HL-60/S4 treated with phorbol 12-myristate 13-acetate at 8.2 ng/mL for 4 days and 3 days (cell line): ENCODE measurements at regions not wholly inside any gene's neighbourhood (a gene's known extent, or its start where the extent isn't known, plus 50 kb on each side); places are given as distances from the start of the nearest gene placed in this dataset.

Experiments used
- in situ Hi-C: fragments of 300-500 bp; cut with MboI; formaldehyde crosslinking; loops from 2 replicates; pipeline ENCODE4 v1.15.0; 2022; ENCODE audit warnings: low sequenced_read_pairs

GRCh38 chr6:165922309-165922794 lies 245.3 kb downstream of the TBXT start:
- in situ Hi-C loops = no loop called here

- in situ Hi-C loops = no loop called here
These were observed 246.6 kb downstream of the TBXT start for GRCh38 chr6:165920896-165921671.

GRCh38 chr6:165917576-165917975 lies 250.1 kb downstream of the TBXT start:
- in situ Hi-C loops = no loop called here

GRCh38 chr6:165915022-165915770 lies 252.2 kb upstream of the PDE10A start:
- in situ Hi-C loops = no loop called here

GRCh38 chr6:165913676-165914570 lies 250.9 kb upstream of the PDE10A start:
- in situ Hi-C loops = no loop called here

GRCh38 chr6:165910184-165910966 lies 247.3 kb upstream of the PDE10A start:
- in situ Hi-C loops = no loop called here

- in situ Hi-C loops = no loop called here
These were observed 243.7 kb upstream of the PDE10A start for GRCh38 chr6:165906736-165907135.

GRCh38 chr6:165905744-165906143 lies 242.7 kb upstream of the PDE10A start:
- in situ Hi-C loops = no loop called here

GRCh38 chr6:165900970-165901369 lies 237.9 kb upstream of the PDE10A start:
- in situ Hi-C loops = no loop called here

- in situ Hi-C loops = loop anchor here (25.0 kb wide), 1 partner anchor 213 kb away; no protein-coding TSS in a partner anchor
These were observed 236.6 kb upstream of the PDE10A start for GRCh38 chr6:165899611-165900010.

GRCh38 chr6:165895421-165896165 lies 232.6 kb upstream of the PDE10A start:
- in situ Hi-C loops = loop anchor here (25.0 kb wide), 1 partner anchor 217 kb away; no protein-coding TSS in a partner anchor

- in situ Hi-C loops = loop anchor here (25.0 kb wide), 1 partner anchor 218 kb away; no protein-coding TSS in a partner anchor
These were observed 231.3 kb upstream of the PDE10A start for GRCh38 chr6:165894171-165894825.

- in situ Hi-C loops = loop anchor here (25.0 kb wide), 1 partner anchor 219 kb away; no protein-coding TSS in a partner anchor
These were observed 230.4 kb upstream of the PDE10A start for GRCh38 chr6:165893431-165893830.

GRCh38 chr6:165891320-165891719 lies 228.3 kb upstream of the PDE10A start:
- in situ Hi-C loops = loop anchor here (25.0 kb wide), 1 partner anchor 221 kb away; no protein-coding TSS in a partner anchor

- in situ Hi-C loops = loop anchor here (25.0 kb wide), 1 partner anchor 222 kb away; no protein-coding TSS in a partner anchor
These were observed 227.3 kb upstream of the PDE10A start for GRCh38 chr6:165890404-165890735.

GRCh38 chr6:165889636-165890403 lies 226.8 kb upstream of the PDE10A start:
- in situ Hi-C loops = loop anchor here (25.0 kb wide), 1 partner anchor 222 kb away; no protein-coding TSS in a partner anchor

GRCh38 chr6:165886169-165886568 lies 223.1 kb upstream of the PDE10A start:
- in situ Hi-C loops = loop anchor here (25.0 kb wide), 1 partner anchor 226 kb away; no protein-coding TSS in a partner anchor
